Activated CD4-positive, alpha-beta T cell treated with anti-CD3 and anti-CD28 coated beads, Interleukin-2, amount 50 U/mL, for 4 hours (primary cell): ENCODE measurements at regions not wholly inside any gene's neighbourhood (a gene's known extent, or its start where the extent isn't known, plus 50 kb on each side); places are given as distances from the start of the nearest gene placed in this dataset.
"Not testable (repeated sequence)": the region's sequence is repeated elsewhere in the genome, so short reads cannot be mapped to it uniquely, and the experiment has no call there.

Experiments used
- DNase-seq, 2 experiments: peaks; one replicate each; pipeline ENCODE4 v3.0.0-alpha.2; 2020

- no peak for DNase-seq
These were observed 76.2 kb upstream of the PPP2R2D start for GRCh38 chr10:131824371-131825149.

GRCh38 chr10:131825150-131825848, 75.5 kb upstream of the PPP2R2D start:
- no peak for DNase-seq

- no peak for DNase-seq
These were observed 74.7 kb upstream of the PPP2R2D start for GRCh38 chr10:131825960-131826650.

- no peak for DNase-seq
These were observed 71.5 kb upstream of the PPP2R2D start for GRCh38 chr10:131829156-131829930.

GRCh38 chr10:131830446-131831130, 70.2 kb upstream of the PPP2R2D start:
- DNase-seq = no peak

GRCh38 chr10:131831561-131831960, 69.2 kb upstream of the PPP2R2D start:
- DNase-seq = no peak

- no peak for DNase-seq
These were observed 68.6 kb upstream of the PPP2R2D start for GRCh38 chr10:131832056-131832685.

GRCh38 chr10:131833013-131833412, 67.8 kb upstream of the PPP2R2D start:
- DNase-seq = no peak

GRCh38 chr10:131833446-131834080, 67.2 kb upstream of the PPP2R2D start:
- DNase-seq = no peak

GRCh38 chr10:131834152-131834810, 66.5 kb upstream of the PPP2R2D start:
- DNase-seq = no peak

- no peak for DNase-seq
These were observed 61.7 kb upstream of the PPP2R2D start for GRCh38 chr10:131838966-131839742.

GRCh38 chr10:131839880-131840787, 60.7 kb upstream of the PPP2R2D start:
- not testable (repeated sequence) for DNase-seq

GRCh38 chr10:131840788-131841118, 60.1 kb upstream of the PPP2R2D start:
- DNase-seq = no peak

- no peak for DNase-seq
These were observed 59.6 kb upstream of the PPP2R2D start for GRCh38 chr10:131841131-131841660.

GRCh38 chr10:131841661-131842139, 59.1 kb upstream of the PPP2R2D start:
- DNase-seq = no peak

- DNase-seq = no peak
These were observed 58.3 kb upstream of the PPP2R2D start for GRCh38 chr10:131842351-131843088.

GRCh38 chr10:131843089-131843595, 57.7 kb upstream of the PPP2R2D start:
- DNase-seq = no peak

- no peak for DNase-seq
These were observed 56.9 kb upstream of the PPP2R2D start for GRCh38 chr10:131843881-131844284.
